ENCODE measurements at regions not wholly inside any gene's neighbourhood (a gene's known extent, or its start where the extent isn't known, plus 50 kb on each side); places are given as distances from the start of the nearest gene placed in this dataset.

DNA sequence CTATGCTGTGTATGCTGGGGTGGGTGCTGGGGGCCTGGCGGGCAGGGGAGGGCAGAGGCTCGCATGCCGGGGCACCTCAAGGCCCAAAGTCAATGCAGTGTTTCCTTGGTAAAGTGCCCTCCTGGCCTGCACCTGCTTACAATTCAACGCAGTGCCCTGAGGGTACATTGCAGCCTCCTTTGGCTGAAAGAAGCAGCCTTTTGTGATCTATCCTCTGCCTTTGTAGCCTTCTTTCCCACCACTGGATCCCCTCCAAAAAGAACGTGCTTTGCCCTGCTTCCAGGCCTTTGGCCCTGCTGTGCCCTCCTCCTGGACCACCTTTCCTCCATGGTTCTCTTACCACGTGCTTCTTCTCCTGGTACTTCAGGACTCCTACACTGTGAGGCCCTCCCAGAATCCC lies 113.6 kb upstream of the PTPN1 start:
- TF ChIP-seq, protein P1, sequence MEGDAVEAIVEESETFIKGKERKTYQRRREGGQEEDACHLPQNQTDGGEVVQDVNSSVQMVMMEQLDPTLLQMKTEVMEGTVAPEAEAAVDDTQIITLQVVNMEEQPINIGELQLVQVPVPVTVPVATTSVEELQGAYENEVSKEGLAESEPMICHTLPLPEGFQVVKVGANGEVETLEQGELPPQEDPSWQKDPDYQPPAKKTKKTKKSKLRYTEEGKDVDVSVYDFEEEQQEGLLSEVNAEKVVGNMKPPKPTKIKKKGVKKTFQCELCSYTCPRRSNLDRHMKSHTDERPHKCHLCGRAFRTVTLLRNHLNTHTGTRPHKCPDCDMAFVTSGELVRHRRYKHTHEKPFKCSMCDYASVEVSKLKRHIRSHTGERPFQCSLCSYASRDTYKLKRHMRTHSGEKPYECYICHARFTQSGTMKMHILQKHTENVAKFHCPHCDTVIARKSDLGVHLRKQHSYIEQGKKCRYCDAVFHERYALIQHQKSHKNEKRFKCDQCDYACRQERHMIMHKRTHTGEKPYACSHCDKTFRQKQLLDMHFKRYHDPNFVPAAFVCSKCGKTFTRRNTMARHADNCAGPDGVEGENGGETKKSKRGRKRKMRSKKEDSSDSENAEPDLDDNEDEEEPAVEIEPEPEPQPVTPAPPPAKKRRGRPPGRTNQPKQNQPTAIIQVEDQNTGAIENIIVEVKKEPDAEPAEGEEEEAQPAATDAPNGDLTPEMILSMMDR (IDR thresholded peaks at IDR 0.05) = no peak
- no peak for TF ChIP-seq POLR2A (IDR thresholded peaks at IDR 0.05)

Data from gastroesophageal sphincter (tissue), 3 donors.